IMR-90 (cell line): ENCODE measurements at regions not wholly inside any gene's neighbourhood (a gene's known extent, or its start where the extent isn't known, plus 50 kb on each side); places are given as distances from the start of the nearest gene placed in this dataset.

ENCODE experiments used
- ATAC-seq: fragments of 200-7000 bp; cut with Tn5 transposase; 2 replicates; pipeline ENCODE4 v1.9.1; 2020; ENCODE audit warnings: low read depth, mild to moderate bottlenecking, moderate library complexity
- BruUV-seq: library from RNA; stranded (reverse); fragments of 400-500 nt; replicated peaks from 2 replicates; lab custom pipeline; 2021; lab: Mats Ljungman, UMichigan
- CTCF ChIA-PET: fragments of 300-600 bp; formaldehyde crosslinking; extraction: SDS; loops from one replicate; lab custom pipeline; 2021; ENCODE audit warnings: antibody characterized with exemption; lab: Yijun Ruan, JAX
- POLR2A ChIA-PET: fragments of 300-600 bp; sonication (Branson Sonifier 250); formaldehyde crosslinking; loops from one replicate; lab custom pipeline; 2022; ENCODE audit warnings: antibody characterized with exemption; ENCODE audit not compliant: unreplicated experiment; lab: Charles Lee
- DNase-seq: peaks from one replicate; pipeline ENCODE4 v3.0.0; 2013
- H2AFZ ChIP-seq: replicated peaks from 2 replicates; pipeline ENCODE3; 2013; ENCODE audit warnings: low read length, mild to moderate bottlenecking; ENCODE audit not compliant: poor library complexity
- H2AK5ac ChIP-seq: 2 replicates; pipeline ENCODE4 v1.6.1; 2013; ENCODE audit warnings: low read depth, low read length, inconsistent platforms
- H2AK9ac ChIP-seq: replicated peaks from 2 replicates; pipeline ENCODE3; 2013; ENCODE audit warnings: mild to moderate bottlenecking, low read depth, low read length, moderate library complexity; ENCODE audit not compliant: poor library complexity
- H2BK120ac ChIP-seq: 2 replicates; pipeline ENCODE4 v1.6.1; 2013; ENCODE audit warnings: low read depth, low read length, inconsistent platforms
- H2BK15ac ChIP-seq: 3 replicates; pipeline ENCODE4 v1.6.1; 2013; ENCODE audit warnings: low read depth, low read length, inconsistent platforms
- H2BK20ac ChIP-seq: 2 replicates; pipeline ENCODE4 v1.6.1; 2013; ENCODE audit warnings: low read depth, mild to moderate bottlenecking, inconsistent platforms, low read length, moderate library complexity
- H2BK5ac ChIP-seq: 2 replicates; pipeline ENCODE4 v1.6.1; 2013; ENCODE audit warnings: mild to moderate bottlenecking, low read depth, low read length, inconsistent platforms; ENCODE audit not compliant: poor library complexity, severe bottlenecking
- H3K14ac ChIP-seq: replicated peaks from 2 replicates; pipeline ENCODE4 v1.6.1; 2013; ENCODE audit warnings: low read depth, low read length, inconsistent platforms
- H3K18ac ChIP-seq: 2 replicates; pipeline ENCODE4 v1.6.1; 2013; ENCODE audit warnings: low read depth, low read length, control low read depth
- H3K23ac ChIP-seq: 2 replicates; pipeline ENCODE4 v1.6.1; 2013; ENCODE audit warnings: low read depth, low read length, inconsistent platforms
- H3K27ac ChIP-seq: 2 replicates; pipeline ENCODE4 v1.5.1; 2013; ENCODE audit warnings: mild to moderate bottlenecking, control low read depth, low read length; ENCODE audit not compliant: insufficient read depth
- H3K27me3 ChIP-seq: 2 replicates; pipeline ENCODE4 v1.6.1; 2013; ENCODE audit warnings: low read length; ENCODE audit not compliant: control insufficient read depth, insufficient read depth
- H3K36me3 ChIP-seq: 2 replicates; pipeline ENCODE4 v1.6.1; 2013; ENCODE audit warnings: low read length, mixed read lengths; ENCODE audit not compliant: control insufficient read depth, insufficient read depth
- H3K4ac ChIP-seq: 2 replicates; pipeline ENCODE4 v1.6.1; 2013; ENCODE audit warnings: low read depth, low read length, inconsistent platforms
- H3K4me1 ChIP-seq: 2 replicates; pipeline ENCODE4 v1.6.1; 2013; ENCODE audit warnings: low read length, mixed read lengths; ENCODE audit not compliant: control insufficient read depth, insufficient read depth
- H3K4me2 ChIP-seq: 2 replicates; pipeline ENCODE4 v1.6.1; 2013; ENCODE audit warnings: low read depth, mild to moderate bottlenecking, control low read depth, low read length, moderate library complexity
- H3K4me3 ChIP-seq: 2 replicates; pipeline ENCODE4 v1.5.1; 2013; ENCODE audit warnings: low read depth, mild to moderate bottlenecking, control low read depth, low read length, moderate library complexity; ENCODE audit not compliant: insufficient read depth
- H3K56ac ChIP-seq: 2 replicates; pipeline ENCODE4 v1.6.1; 2013; ENCODE audit warnings: low read length, inconsistent platforms; ENCODE audit not compliant: insufficient read depth; ENCODE audit errors: extremely low read depth
- H3K79me1 ChIP-seq, 2 experiments: 2 replicates each; pipeline ENCODE4 v1.6.1; 2013; ENCODE audit warnings: low read length in 2 of 2, inconsistent platforms in 1 of 2, low read depth in 1 of 2
- H3K9ac ChIP-seq: 2 replicates; pipeline ENCODE4 v1.6.1; 2013; ENCODE audit warnings: low read depth, low read length, control low read depth
- H3K9me1 ChIP-seq: 2 replicates; pipeline ENCODE4 v1.6.1; 2013; ENCODE audit warnings: low read length, inconsistent platforms; ENCODE audit not compliant: insufficient read depth
- H3K9me3 ChIP-seq: 2 replicates; pipeline ENCODE4 v1.6.1; 2013; ENCODE audit warnings: low read length; ENCODE audit not compliant: control insufficient read depth, insufficient read depth
- H4K20me1 ChIP-seq: 2 replicates; pipeline ENCODE4 v1.6.1; 2013; ENCODE audit warnings: low read length, inconsistent platforms; ENCODE audit not compliant: insufficient read depth
- H4K5ac ChIP-seq: 2 replicates; pipeline ENCODE4 v1.6.1; 2013; ENCODE audit warnings: mild to moderate bottlenecking, low read depth, low read length, control low read depth
- H4K8ac ChIP-seq, 2 experiments: 2 replicates each; pipeline ENCODE4 v1.6.1; 2013; ENCODE audit warnings: low read depth in 2 of 2, low read length in 2 of 2, control low read depth in 1 of 2, inconsistent platforms in 1 of 2
- H4K91ac ChIP-seq: 2 replicates; pipeline ENCODE4 v1.6.1; 2013; ENCODE audit warnings: low read depth, low read length, inconsistent platforms; ENCODE audit not compliant: insufficient read depth
- BHLHE40 ChIP-seq: fragments of 150-350 bp; IDR thresholded peaks from 2 replicates; pipeline ENCODE4 v1.6.1; 2016; ENCODE audit warnings: mild to moderate bottlenecking, low read depth, low read length
- CEBPB ChIP-seq: IDR thresholded peaks from 2 replicates; pipeline ENCODE4 v1.6.1; 2012; ENCODE audit warnings: low read depth, low read length, improper control_type of control experiment
- CHD1 ChIP-seq: IDR thresholded peaks from 2 replicates; pipeline ENCODE4 v1.6.1; 2012; ENCODE audit warnings: low read depth, low read length, improper control_type of control experiment
- FOS ChIP-seq: fragments of 150-350 bp; IDR thresholded peaks from 2 replicates; pipeline ENCODE4 v1.6.1; 2016; ENCODE audit warnings: low read depth, low read length
- MAFK ChIP-seq: IDR thresholded peaks from 2 replicates; pipeline ENCODE4 v1.6.1; 2012; ENCODE audit warnings: low read depth, low read length, improper control_type of control experiment
- MAZ ChIP-seq: IDR thresholded peaks from 2 replicates; pipeline ENCODE4 v1.6.1; 2012; ENCODE audit warnings: low read depth, mild to moderate bottlenecking, low read length, improper control_type of control experiment, moderate library complexity, borderline replicate concordance
- MXI1 ChIP-seq: IDR thresholded peaks from 2 replicates; pipeline ENCODE4 v1.6.1; 2012; ENCODE audit warnings: low read depth, mild to moderate bottlenecking, low read length, moderate library complexity, borderline replicate concordance
- NFE2L2 ChIP-seq: fragments of 150-350 bp; IDR thresholded peaks from 2 replicates; pipeline ENCODE4 v1.6.1; 2016; ENCODE audit warnings: low read depth, mild to moderate bottlenecking, low read length
- POLR2A ChIP-seq: IDR thresholded peaks from 2 replicates; pipeline ENCODE4 v1.6.1; 2012; ENCODE audit warnings: mild to moderate bottlenecking, low read depth, low read length
- RAD21 ChIP-seq: IDR thresholded peaks from 2 replicates; pipeline ENCODE4 v1.6.1; 2012; ENCODE audit warnings: low read length, improper control_type of control experiment
- RCOR1 ChIP-seq: IDR thresholded peaks from 2 replicates; pipeline ENCODE4 v1.6.1; 2012; ENCODE audit warnings: mild to moderate bottlenecking, low read length, improper control_type of control experiment; ENCODE audit not compliant: insufficient replicate concordance
- RFX5 ChIP-seq: IDR thresholded peaks from 2 replicates; pipeline ENCODE4 v1.8.0; 2012; ENCODE audit warnings: low read depth, mild to moderate bottlenecking, low read length, moderate library complexity
- SMC3 ChIP-seq: fragments of 150-350 bp; IDR thresholded peaks from 2 replicates; pipeline ENCODE4 v1.6.1; 2016; ENCODE audit warnings: low read depth, mild to moderate bottlenecking, antibody characterized with exemption, low read length, moderate library complexity
- WGBS, 2 experiments: methylation state at CpG; one replicate each; pipeline versions ENCODE4 v1.1.5 to v1.1.7; 2013; ENCODE audit warnings: missing lambda C conversion rate in 2 of 2; ENCODE audit not compliant: insufficient read length in 1 of 2; ENCODE audit errors: extremely low coverage in 2 of 2; 5-methylcytosine and 5-hydroxymethylcytosine counted together
- dilution Hi-C: fragments of 300-500 bp; cut with HindIII; formaldehyde crosslinking; loops from one replicate; pipeline ENCODE4 v1.14.3; 2018; ENCODE audit warnings: low sequenced_read_pairs; ENCODE audit not compliant: unreplicated experiment
- in situ Hi-C: fragments of 300-500 bp; cut with MboI; formaldehyde crosslinking; loops from 3 replicates; pipeline ENCODE4 v1.14.3; 2019; ENCODE audit warnings: low sequenced_read_pairs, inconsistent platforms, mixed read lengths
- intact Hi-C: fragments of 100-400 bp; cut with micrococcal nuclease; formaldehyde crosslinking; loops from 2 replicates; pipeline ENCODE4 v1.10.0; 2022
- TF ChIP-seq, protein P1 (sequence below): fragments of 150-350 bp; IDR thresholded peaks from 2 replicates; pipeline ENCODE4 v1.6.1; 2016; ENCODE audit warnings: low read depth, mild to moderate bottlenecking, low read length, moderate library complexity, borderline replicate concordance
- TF ChIP-seq, protein P2 (sequence below): fragments of 150-350 bp; IDR thresholded peaks from 2 replicates; pipeline ENCODE4 v1.6.1; 2017; ENCODE audit warnings: mild to moderate bottlenecking, antibody characterized with exemption, low read length, low read depth
- TF ChIP-seq, protein P3 (sequence below): conservative IDR thresholded peaks from 2 replicates; pipeline ENCODE4 v1.5.1; 2012; ENCODE audit warnings: mild to moderate bottlenecking, low read depth, low read length, improper control_type of control experiment

DNA sequence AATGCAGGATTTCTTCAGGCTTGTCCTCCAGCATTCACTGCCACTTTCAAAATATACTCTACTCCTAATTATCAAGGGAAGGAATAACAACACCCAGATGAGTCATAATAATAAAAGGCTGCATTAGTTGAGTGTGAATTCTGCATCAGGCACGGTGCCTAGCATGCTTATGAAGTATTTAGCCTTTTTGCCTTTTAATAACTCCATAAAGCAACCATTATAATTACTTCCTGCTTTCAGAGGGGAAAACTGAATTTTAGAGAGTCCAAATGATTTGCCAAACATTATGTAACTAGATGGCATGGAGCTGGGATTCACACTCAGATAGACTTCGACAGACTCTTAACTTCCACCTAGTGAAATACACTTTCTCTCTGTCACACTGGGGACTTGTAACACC lies 2365.5 kb downstream of the PCDH7 start:
- TF ChIP-seq CEBPB: no peak
- no peak for TF ChIP-seq CHD1
- TF ChIP-seq, protein P1, sequence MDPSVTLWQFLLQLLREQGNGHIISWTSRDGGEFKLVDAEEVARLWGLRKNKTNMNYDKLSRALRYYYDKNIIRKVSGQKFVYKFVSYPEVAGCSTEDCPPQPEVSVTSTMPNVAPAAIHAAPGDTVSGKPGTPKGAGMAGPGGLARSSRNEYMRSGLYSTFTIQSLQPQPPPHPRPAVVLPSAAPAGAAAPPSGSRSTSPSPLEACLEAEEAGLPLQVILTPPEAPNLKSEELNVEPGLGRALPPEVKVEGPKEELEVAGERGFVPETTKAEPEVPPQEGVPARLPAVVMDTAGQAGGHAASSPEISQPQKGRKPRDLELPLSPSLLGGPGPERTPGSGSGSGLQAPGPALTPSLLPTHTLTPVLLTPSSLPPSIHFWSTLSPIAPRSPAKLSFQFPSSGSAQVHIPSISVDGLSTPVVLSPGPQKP: no peak
- no peak for TF ChIP-seq MAFK
- TF ChIP-seq SMC3: no peak
- no peak for TF ChIP-seq RAD21
- TF ChIP-seq FOS: no peak
- no peak for TF ChIP-seq RCOR1
- TF ChIP-seq BHLHE40: no peak
- no peak for TF ChIP-seq NFE2L2
- TF ChIP-seq, protein P2, sequence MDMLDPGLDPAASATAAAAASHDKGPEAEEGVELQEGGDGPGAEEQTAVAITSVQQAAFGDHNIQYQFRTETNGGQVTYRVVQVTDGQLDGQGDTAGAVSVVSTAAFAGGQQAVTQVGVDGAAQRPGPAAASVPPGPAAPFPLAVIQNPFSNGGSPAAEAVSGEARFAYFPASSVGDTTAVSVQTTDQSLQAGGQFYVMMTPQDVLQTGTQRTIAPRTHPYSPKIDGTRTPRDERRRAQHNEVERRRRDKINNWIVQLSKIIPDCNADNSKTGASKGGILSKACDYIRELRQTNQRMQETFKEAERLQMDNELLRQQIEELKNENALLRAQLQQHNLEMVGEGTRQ: no peak
- TF ChIP-seq, protein P3, sequence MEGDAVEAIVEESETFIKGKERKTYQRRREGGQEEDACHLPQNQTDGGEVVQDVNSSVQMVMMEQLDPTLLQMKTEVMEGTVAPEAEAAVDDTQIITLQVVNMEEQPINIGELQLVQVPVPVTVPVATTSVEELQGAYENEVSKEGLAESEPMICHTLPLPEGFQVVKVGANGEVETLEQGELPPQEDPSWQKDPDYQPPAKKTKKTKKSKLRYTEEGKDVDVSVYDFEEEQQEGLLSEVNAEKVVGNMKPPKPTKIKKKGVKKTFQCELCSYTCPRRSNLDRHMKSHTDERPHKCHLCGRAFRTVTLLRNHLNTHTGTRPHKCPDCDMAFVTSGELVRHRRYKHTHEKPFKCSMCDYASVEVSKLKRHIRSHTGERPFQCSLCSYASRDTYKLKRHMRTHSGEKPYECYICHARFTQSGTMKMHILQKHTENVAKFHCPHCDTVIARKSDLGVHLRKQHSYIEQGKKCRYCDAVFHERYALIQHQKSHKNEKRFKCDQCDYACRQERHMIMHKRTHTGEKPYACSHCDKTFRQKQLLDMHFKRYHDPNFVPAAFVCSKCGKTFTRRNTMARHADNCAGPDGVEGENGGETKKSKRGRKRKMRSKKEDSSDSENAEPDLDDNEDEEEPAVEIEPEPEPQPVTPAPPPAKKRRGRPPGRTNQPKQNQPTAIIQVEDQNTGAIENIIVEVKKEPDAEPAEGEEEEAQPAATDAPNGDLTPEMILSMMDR: no peak
- TF ChIP-seq MAZ: no peak
- TF ChIP-seq RFX5: no peak
- TF ChIP-seq MXI1: no peak
- no peak for TF ChIP-seq POLR2A
- Histone ChIP-seq H2BK20ac (no peak overlapping the region), H3K18ac (no peak overlapping the region), H3K9ac (no peak overlapping the region), H3K36me3 (no peaks in the 10 kb centered on the region), H3K9me3 (no peaks in the 10 kb centered on the region), H2AK5ac (no peak overlapping the region), H3K56ac (no peak overlapping the region), H3K4me1 (no peaks in the 10 kb centered on the region), H4K8ac (no peak overlapping the region), H4K20me1 (no peaks in the 10 kb centered on the region), H3K4me2 (no peak overlapping the region), H3K4me3 (no peak overlapping the region), H2BK15ac (no peak overlapping the region), H3K27me3 (no peaks in the 10 kb centered on the region), H2BK120ac (no peak overlapping the region), H3K79me1 (no peaks in the 10 kb centered on the region), H4K91ac (no peak overlapping the region), H4K5ac (no peak overlapping the region), H2AK9ac (no peak overlapping the region), H3K9me1 (no peaks in the 10 kb centered on the region), H3K27ac (no peak overlapping the region), H3K14ac (no peak overlapping the region), H2AFZ (no peak overlapping the region), H3K23ac (no peak overlapping the region), H3K4ac (no peak overlapping the region), H2BK5ac (no peak overlapping the region)
- ChIA-PET POLR2A (no interaction called here), CTCF (no interaction called here)
- BruUV-seq: no TSS peak
- DNase-seq (no peak), ATAC-seq (no peak)
- dilution Hi-C loops (no loop called here), intact Hi-C loops (no loop called here), in situ Hi-C loops (no loop called here)
- no CpG with 5 or more reads among the region's 2 CpGs for WGBS, 2 experiments
